Cardiac fibroblast (primary cell): ENCODE measurements at regions not wholly inside any gene's neighbourhood (a gene's known extent, or its start where the extent isn't known, plus 50 kb on each side); places are given as distances from the start of the nearest gene placed in this dataset.

Experiments used
- DNase-seq, 2 donors: peaks; one replicate each; pipeline versions ENCODE4 v3.0.0 to v3.0.0-alpha.2; 2010; ENCODE audit warnings: low read depth in 2 of 2
- H3K4me3 ChIP-seq, 2 donors: replicated peaks in 1 of 2; 1 replicate in 1 of 2; 2 replicates in 1 of 2; pipeline ENCODE4 v1.5.1; 2011; ENCODE audit warnings: low read depth in 2 of 2, low read length in 2 of 2, mild to moderate bottlenecking in 2 of 2, moderate library complexity in 1 of 2
- TF ChIP-seq, protein P1 (sequence below): IDR thresholded peaks from one replicate; pipeline ENCODE4 v1.5.1; 2011; ENCODE audit warnings: low read depth, mild to moderate bottlenecking, low read length, inconsistent platforms

DNA sequence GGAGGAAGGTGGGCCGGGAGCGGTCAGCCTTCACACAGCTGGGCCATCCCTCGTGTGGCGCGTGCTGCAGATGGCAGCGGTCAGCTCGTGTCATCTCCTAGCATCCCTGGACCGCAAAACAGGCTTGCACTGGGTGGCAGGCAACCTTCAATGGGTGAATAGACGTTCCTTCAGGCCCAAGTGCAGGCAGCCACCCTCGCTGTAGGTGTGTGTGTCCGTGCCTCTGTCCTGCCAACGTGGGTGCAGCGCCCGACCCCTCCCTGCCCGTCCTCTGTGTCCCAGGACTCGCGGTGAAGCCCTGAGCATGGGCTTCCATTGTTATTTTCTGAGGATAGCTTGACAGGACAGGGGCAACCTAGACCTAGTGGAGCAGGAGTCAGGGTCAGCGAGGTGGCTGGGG is 79.8 kb upstream of the STOX2 start:
- TF ChIP-seq, protein P1, sequence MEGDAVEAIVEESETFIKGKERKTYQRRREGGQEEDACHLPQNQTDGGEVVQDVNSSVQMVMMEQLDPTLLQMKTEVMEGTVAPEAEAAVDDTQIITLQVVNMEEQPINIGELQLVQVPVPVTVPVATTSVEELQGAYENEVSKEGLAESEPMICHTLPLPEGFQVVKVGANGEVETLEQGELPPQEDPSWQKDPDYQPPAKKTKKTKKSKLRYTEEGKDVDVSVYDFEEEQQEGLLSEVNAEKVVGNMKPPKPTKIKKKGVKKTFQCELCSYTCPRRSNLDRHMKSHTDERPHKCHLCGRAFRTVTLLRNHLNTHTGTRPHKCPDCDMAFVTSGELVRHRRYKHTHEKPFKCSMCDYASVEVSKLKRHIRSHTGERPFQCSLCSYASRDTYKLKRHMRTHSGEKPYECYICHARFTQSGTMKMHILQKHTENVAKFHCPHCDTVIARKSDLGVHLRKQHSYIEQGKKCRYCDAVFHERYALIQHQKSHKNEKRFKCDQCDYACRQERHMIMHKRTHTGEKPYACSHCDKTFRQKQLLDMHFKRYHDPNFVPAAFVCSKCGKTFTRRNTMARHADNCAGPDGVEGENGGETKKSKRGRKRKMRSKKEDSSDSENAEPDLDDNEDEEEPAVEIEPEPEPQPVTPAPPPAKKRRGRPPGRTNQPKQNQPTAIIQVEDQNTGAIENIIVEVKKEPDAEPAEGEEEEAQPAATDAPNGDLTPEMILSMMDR, result no peak
- DNase-seq, result no peak
- no peak overlapping the region for H3K4me3 ChIP-seq

- TF ChIP-seq, protein P1, result no peak
- no peak for DNase-seq
- H3K4me3 ChIP-seq, result no peak overlapping the region
Measured at GRCh38 chr4:183826461-183826860, 78.6 kb upstream of the STOX2 start.

DNA sequence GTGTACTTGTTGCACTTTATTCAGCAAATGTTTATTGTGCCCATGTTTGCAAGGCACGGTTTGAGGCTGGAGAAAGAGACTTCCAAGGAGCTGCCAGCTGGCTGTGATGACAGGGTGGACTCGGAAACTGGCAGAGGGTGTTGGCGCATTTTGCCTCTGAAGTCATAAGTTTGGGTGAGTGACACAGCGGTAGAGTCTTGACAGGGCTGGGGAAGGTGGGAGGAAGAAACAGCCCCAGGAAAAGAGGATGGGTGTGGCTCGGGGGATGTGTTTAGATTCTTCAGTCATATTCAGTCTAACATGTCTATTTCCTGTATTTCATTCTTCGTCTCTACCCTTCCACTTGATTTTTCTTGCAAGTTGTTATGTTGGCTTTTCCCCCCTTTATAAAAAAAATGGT is 77.0 kb upstream of the STOX2 start:
- no peak for DNase-seq
- TF ChIP-seq, protein P1, result no peak
- H3K4me3 ChIP-seq, result no peak overlapping the region

DNA sequence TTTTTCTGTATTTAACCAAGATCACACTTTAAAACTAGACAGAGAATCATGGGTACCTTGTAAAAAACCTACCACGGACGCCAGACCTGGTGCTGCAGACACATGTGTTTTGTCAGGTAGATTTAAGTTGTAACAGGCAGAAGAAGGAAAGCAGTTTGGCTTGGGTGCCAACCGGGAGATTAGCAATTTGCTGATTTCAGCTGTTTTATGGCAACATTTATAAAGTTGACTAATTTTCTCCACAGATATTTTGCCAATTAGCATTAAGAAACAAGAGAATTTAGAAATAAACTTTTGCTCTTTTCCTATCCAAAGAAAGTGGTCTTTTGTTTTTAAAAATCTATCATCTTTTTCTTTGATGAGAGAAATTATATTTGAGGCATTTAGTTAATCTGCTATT is 76.3 kb upstream of the STOX2 start:
- no peak overlapping the region for H3K4me3 ChIP-seq
- DNase-seq, result no peak
- TF ChIP-seq, protein P1, result no peak

GRCh38 chr4:183830438-183830985 is 74.6 kb upstream of the STOX2 start:
- DNase-seq, result no peak
- TF ChIP-seq, protein P1, result no peak
- no peak overlapping the region for H3K4me3 ChIP-seq

- TF ChIP-seq, protein P1, result no peak
- DNase-seq, result peak in 1 of 2 donors; percentile 26
- no peak overlapping the region for H3K4me3 ChIP-seq
Measured at GRCh38 chr4:183831026-183831446, 74.1 kb upstream of the STOX2 start.

- no peak for DNase-seq
- TF ChIP-seq, protein P1, result no peak
- H3K4me3 ChIP-seq, result no peak overlapping the region
Measured at GRCh38 chr4:183831683-183832082, 73.4 kb upstream of the STOX2 start.
